ENCODE measurements at regions not wholly inside any gene's neighbourhood (a gene's known extent, or its start where the extent isn't known, plus 50 kb on each side); places are given as distances from the start of the nearest gene placed in this dataset.
A peak's percentile ranks its signal among the peaks of the same experiment; 100 is the strongest.

DNA sequence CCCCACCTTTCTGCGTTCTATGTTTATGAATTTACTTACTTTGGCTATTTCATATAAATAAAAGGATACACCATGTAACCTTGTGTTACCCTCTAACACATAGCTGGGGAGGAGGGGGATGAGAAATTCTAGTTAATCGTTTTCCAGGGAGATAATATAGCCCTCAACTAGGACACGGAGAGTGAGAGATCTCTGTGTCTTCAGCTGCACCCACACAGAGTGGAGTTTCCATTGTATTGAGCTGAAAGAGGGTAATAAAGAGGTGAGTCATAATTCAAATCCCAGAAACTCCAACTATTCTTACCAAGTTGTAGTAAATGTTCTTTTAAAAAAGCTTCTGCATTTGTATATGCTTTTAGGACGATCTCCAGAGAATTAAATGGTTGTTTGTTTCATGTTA, 110.1 kb upstream of the SULT1C3 start:
- H3K4me3 ChIP-seq (ENCODE audit: low read length): no peak overlapping the region
- no peak for DNase-seq (ENCODE audit: low read depth)
- TF ChIP-seq, protein P1, sequence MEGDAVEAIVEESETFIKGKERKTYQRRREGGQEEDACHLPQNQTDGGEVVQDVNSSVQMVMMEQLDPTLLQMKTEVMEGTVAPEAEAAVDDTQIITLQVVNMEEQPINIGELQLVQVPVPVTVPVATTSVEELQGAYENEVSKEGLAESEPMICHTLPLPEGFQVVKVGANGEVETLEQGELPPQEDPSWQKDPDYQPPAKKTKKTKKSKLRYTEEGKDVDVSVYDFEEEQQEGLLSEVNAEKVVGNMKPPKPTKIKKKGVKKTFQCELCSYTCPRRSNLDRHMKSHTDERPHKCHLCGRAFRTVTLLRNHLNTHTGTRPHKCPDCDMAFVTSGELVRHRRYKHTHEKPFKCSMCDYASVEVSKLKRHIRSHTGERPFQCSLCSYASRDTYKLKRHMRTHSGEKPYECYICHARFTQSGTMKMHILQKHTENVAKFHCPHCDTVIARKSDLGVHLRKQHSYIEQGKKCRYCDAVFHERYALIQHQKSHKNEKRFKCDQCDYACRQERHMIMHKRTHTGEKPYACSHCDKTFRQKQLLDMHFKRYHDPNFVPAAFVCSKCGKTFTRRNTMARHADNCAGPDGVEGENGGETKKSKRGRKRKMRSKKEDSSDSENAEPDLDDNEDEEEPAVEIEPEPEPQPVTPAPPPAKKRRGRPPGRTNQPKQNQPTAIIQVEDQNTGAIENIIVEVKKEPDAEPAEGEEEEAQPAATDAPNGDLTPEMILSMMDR (IDR thresholded peaks at IDR 0.05; ENCODE audit: insufficient read depth, low read depth, low read length, missing control alignments): no peak

DNA sequence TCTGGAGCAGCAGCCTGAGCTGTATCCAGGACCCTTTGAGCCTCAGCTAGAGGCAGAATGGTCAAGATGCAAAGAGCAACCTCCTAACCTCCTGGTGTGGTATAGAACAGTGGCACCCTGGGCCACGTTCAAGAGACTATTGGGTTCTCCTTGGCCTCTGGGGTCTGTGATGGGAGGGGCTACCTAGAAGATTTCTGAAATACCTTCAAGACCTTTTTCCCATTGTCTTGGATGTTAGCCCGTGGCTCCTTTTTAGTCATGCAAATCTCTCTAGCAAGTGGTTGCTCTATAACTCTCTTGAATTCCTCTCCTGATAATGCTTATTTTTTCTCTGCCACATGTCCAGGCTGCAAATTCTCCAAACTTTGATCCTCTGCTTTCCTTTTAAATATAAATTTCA, 106.3 kb upstream of the SULT1C3 start:
- no peak for DNase-seq (ENCODE audit: low read depth)
- no peak overlapping the region for H3K4me3 ChIP-seq (ENCODE audit: low read length)
- TF ChIP-seq, protein P1 (IDR thresholded peaks at IDR 0.05; ENCODE audit: insufficient read depth, low read depth, low read length, missing control alignments): no peak

DNA sequence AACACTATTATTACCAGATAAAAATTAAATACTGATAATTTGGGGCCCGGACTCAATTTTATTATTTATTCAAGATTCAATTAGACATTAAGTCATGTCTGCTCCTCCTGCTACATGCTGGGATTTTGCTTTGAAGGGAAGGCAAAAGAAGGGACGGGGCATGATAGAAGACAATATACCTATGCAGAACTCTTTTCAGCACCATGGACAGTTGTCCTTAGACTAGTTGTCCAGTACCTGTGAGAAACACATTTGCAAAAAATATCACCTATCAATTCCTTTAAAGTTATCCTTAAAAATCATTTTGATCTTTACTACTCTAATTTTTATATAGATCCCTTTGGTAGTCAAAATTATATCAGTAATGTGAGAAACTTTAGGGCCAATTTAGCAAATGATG, 100.2 kb upstream of the SULT1C3 start:
- peak; percentile 69 for DNase-seq (ENCODE audit: low read depth)
- TF ChIP-seq, protein P1 (IDR thresholded peaks at IDR 0.05; ENCODE audit: insufficient read depth, low read depth, low read length, missing control alignments): no peak

DNA sequence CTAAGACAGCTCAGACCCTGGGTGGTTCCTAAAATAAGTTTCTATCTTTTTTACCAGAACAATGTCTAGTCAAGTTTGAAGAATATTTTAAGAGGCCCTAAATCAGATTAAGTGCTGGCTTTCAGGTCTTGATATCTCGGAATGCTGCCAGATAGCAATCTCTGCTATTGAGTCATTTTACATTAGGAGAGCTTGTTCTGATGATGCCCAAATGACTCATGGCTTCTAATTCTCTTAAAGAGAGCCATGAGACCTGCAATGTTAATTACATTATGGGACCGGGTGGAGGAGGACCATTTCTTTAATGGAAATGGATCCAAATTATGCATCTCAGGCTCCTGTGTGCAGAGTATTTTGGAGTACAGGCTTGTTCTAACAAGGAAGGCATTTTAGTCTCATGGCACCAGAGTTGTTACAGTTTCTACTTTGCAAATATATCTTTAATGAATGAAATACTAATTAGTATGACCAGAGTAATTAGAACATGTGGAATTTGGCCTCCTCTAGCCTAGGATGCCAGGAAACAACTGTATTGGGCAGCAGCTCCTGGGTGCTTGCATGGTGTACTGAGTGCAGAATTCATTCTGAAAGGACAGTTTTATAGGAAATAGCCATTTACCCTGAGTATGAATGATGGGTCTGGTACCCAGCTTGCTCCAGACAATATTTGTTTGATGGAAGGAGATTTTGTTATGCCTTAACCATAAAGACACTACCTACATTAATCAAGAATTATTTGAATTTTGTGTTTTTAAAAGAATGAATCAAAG, 94.0 kb upstream of the SULT1C3 start:
- peak; percentile 81 for DNase-seq (ENCODE audit: low read depth)
- H3K4me3 ChIP-seq (ENCODE audit: low read length): no peak overlapping the region
- TF ChIP-seq, protein P1 (IDR thresholded peaks at IDR 0.05; ENCODE audit: insufficient read depth, low read depth, low read length, missing control alignments): no peak

More for the DNA sequence above, 100.2 kb upstream of the SULT1C3 start:
- H3K4me3 ChIP-seq (ENCODE audit: low read length): no peak overlapping the region

DNA sequence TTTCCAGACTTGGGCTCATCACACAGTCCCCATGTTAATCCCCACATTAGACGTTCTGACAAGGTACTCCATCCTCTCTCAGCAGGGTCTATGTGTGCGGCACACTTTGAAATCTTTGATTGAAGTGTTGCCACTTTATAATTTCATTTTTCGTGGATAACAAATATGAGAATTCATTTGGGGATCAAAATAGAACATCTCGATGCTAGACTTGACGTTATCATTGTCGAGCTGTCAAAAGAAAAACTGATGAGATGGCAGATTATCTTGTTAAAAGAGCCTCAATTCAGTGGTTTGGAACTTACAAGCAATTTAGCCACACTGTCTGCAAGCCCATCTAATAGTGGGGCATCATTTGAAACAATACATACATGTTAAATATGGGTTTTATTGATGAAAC, 91.2 kb upstream of the SULT1C3 start:
- TF ChIP-seq, protein P1 (IDR thresholded peaks at IDR 0.05; ENCODE audit: insufficient read depth, low read depth, low read length, missing control alignments): no peak

DNA sequence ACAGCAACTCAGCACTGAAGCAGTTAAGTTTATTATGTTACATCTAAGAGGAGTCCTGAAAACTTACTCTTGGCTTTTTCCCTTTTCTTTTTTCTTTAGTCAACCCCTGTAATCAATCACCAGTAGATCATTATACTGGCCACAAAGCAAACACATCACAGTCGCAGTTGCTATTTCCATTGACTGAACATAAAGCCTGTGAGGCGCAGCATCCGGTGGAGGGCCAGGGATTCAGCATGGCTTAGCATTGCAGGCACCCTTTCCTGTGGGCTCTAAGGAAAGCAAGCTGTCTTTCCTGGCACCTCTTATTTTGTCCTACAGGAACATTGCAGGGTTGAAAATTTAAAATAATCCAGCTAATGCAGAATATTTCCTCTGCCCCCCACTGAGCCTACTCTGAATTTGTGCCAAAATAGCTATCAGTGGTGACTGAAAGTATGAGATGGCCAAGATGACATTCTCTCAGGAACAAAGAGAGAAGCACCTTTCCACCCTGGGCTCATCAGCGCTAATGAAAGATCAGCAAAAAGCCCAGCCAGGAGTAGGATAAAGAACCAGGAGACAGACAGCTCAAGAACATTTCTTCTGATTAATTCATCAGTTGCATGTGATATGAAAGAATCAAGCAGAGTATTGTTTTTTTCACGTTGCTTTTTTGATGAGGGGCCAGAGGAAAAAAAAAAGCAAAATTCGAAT, 85.3 kb upstream of the SULT1C3 start:
- TF ChIP-seq, protein P1 (IDR thresholded peaks at IDR 0.05; ENCODE audit: insufficient read depth, low read depth, low read length, missing control alignments): no peak
- no peak for DNase-seq (ENCODE audit: low read depth)

More for the DNA sequence above, 91.2 kb upstream of the SULT1C3 start:
- no peak for DNase-seq (ENCODE audit: low read depth)
- no peak overlapping the region for H3K4me3 ChIP-seq (ENCODE audit: low read length)

More for the DNA sequence above, 85.3 kb upstream of the SULT1C3 start:
- H3K4me3 ChIP-seq (ENCODE audit: low read length): no peak overlapping the region
